OCI-LY3 (cell line): ENCODE measurements at regions not wholly inside any gene's neighbourhood (a gene's known extent, or its start where the extent isn't known, plus 50 kb on each side); places are given as distances from the start of the nearest gene placed in this dataset.

ENCODE experiments used
- EZH2phosphoT487 ChIP-seq: fragments of 200-600 bp; shearing (Covaris generic); IDR thresholded peaks from 2 replicates; pipeline ENCODE4 v1.6.1; 2018; ENCODE audit warnings: antibody characterized with exemption, mixed run types, low read depth
- TF ChIP-seq, protein P1 (sequence below): fragments of 200-600, 300-600 bp; sonication (generic); IDR thresholded peaks from 2 replicates; pipeline ENCODE4 v1.5.1; 2014; ENCODE audit warnings: antibody characterized with exemption, low read length, low read depth

- TF ChIP-seq, protein P1, sequence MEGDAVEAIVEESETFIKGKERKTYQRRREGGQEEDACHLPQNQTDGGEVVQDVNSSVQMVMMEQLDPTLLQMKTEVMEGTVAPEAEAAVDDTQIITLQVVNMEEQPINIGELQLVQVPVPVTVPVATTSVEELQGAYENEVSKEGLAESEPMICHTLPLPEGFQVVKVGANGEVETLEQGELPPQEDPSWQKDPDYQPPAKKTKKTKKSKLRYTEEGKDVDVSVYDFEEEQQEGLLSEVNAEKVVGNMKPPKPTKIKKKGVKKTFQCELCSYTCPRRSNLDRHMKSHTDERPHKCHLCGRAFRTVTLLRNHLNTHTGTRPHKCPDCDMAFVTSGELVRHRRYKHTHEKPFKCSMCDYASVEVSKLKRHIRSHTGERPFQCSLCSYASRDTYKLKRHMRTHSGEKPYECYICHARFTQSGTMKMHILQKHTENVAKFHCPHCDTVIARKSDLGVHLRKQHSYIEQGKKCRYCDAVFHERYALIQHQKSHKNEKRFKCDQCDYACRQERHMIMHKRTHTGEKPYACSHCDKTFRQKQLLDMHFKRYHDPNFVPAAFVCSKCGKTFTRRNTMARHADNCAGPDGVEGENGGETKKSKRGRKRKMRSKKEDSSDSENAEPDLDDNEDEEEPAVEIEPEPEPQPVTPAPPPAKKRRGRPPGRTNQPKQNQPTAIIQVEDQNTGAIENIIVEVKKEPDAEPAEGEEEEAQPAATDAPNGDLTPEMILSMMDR = no peak
- no peak for TF ChIP-seq EZH2phosphoT487
Measured at GRCh38 chrX:51035746-51036145, 125.2 kb downstream of the BMP15 start.
